Activated T-helper 1 cell treated with Interleukin-2 at 50 U/mL for 16 hours (primary cell): ENCODE measurements at regions not wholly inside any gene's neighbourhood (a gene's known extent, or its start where the extent isn't known, plus 50 kb on each side); places are given as distances from the start of the nearest gene placed in this dataset.
"Not testable (repeated sequence)": the region's sequence is repeated elsewhere in the genome, so short reads cannot be mapped to it uniquely, and the experiment has no call there.

Experiments used
- DNase-seq: peaks from one replicate; pipeline ENCODE4 v3.0.0-alpha.2; 2020; ENCODE audit warnings: low read depth

- no peak for DNase-seq
These were observed 89.6 kb upstream of the TBC1D5 start for GRCh38 chr3:17832016-17832415.

- no peak for DNase-seq
These were observed 88.9 kb upstream of the TBC1D5 start for GRCh38 chr3:17831366-17831765.

- no peak for DNase-seq
These were observed 88.4 kb upstream of the TBC1D5 start for GRCh38 chr3:17830788-17831187.

GRCh38 chr3:17828388-17828787 lies 86.0 kb upstream of the TBC1D5 start:
- no peak for DNase-seq

GRCh38 chr3:17825298-17825697 lies 82.9 kb upstream of the TBC1D5 start:
- DNase-seq: no peak

GRCh38 chr3:17823816-17824215 lies 81.4 kb upstream of the TBC1D5 start:
- no peak for DNase-seq

GRCh38 chr3:17823036-17823435 lies 80.6 kb upstream of the TBC1D5 start:
- no peak for DNase-seq

GRCh38 chr3:17820704-17821103 lies 78.3 kb upstream of the TBC1D5 start:
- no peak for DNase-seq

GRCh38 chr3:17820275-17820674 lies 77.8 kb upstream of the TBC1D5 start:
- DNase-seq: no peak

- not testable (repeated sequence) for DNase-seq
These were observed 75.5 kb upstream of the TBC1D5 start for GRCh38 chr3:17817973-17818372.

- no peak for DNase-seq
These were observed 75.1 kb upstream of the TBC1D5 start for GRCh38 chr3:17817545-17817944.

- DNase-seq: not testable (repeated sequence)
These were observed 74.4 kb upstream of the TBC1D5 start for GRCh38 chr3:17816839-17817238.

- not testable (repeated sequence) for DNase-seq
These were observed 69.9 kb upstream of the TBC1D5 start for GRCh38 chr3:17812328-17812727.

GRCh38 chr3:17811646-17812045 lies 69.2 kb upstream of the TBC1D5 start:
- no peak for DNase-seq

- DNase-seq: no peak
These were observed 68.3 kb upstream of the TBC1D5 start for GRCh38 chr3:17810759-17811158.

GRCh38 chr3:17808994-17809393 lies 66.6 kb upstream of the TBC1D5 start:
- no peak for DNase-seq

- no peak for DNase-seq
These were observed 64.4 kb upstream of the TBC1D5 start for GRCh38 chr3:17806876-17807275.

GRCh38 chr3:17806201-17806600 lies 63.8 kb upstream of the TBC1D5 start:
- DNase-seq: no peak

GRCh38 chr3:17805461-17805940 lies 63.1 kb upstream of the TBC1D5 start:
- no peak for DNase-seq

GRCh38 chr3:17802950-17803349 lies 60.5 kb upstream of the TBC1D5 start:
- no peak for DNase-seq

- DNase-seq: no peak
These were observed 58.7 kb upstream of the TBC1D5 start for GRCh38 chr3:17801131-17801530.

GRCh38 chr3:17800232-17800631 lies 57.8 kb upstream of the TBC1D5 start:
- DNase-seq: no peak

GRCh38 chr3:17799312-17799711 lies 56.9 kb upstream of the TBC1D5 start:
- no peak for DNase-seq

- no peak for DNase-seq
These were observed 55.6 kb upstream of the TBC1D5 start for GRCh38 chr3:17798000-17798399.

GRCh38 chr3:17795711-17796110 lies 53.3 kb upstream of the TBC1D5 start:
- no peak for DNase-seq
